ENCODE measurements at regions not wholly inside any gene's neighbourhood (a gene's known extent, or its start where the extent isn't known, plus 50 kb on each side); places are given as distances from the start of the nearest gene placed in this dataset.

- no peaks in the 10 kb centered on the region for H3K36me3 Mint-ChIP-seq (ENCODE audit: low read depth)
- H3K27ac Mint-ChIP-seq: no peak overlapping the region
- peaks cover 3% of the 10 kb centered on the region for H3K4me1 Mint-ChIP-seq
- DNase-seq (no peak), ATAC-seq (no peak)
- H3K4me3 Mint-ChIP-seq: no peak overlapping the region
- no peaks in the 10 kb centered on the region for H3K9me3 ChIP-seq (ENCODE audit: control insufficient read depth, low read length, poor library complexity, severe bottlenecking)
- H3K27me3 Mint-ChIP-seq: no peaks in the 10 kb centered on the region
Observed at GRCh38 chr5:98593418-98593817, 180.0 kb upstream of the RGMB start.

- H3K9me3 ChIP-seq (ENCODE audit: control insufficient read depth, low read length, poor library complexity, severe bottlenecking): no peaks in the 10 kb centered on the region
- ATAC-seq (no peak), DNase-seq (no peak)
- Mint-ChIP-seq H3K4me1 (peaks cover 3% of the 10 kb centered on the region), H3K4me3 (no peak overlapping the region), H3K27ac (no peak overlapping the region), H3K36me3 (ENCODE audit: low read depth) (no peaks in the 10 kb centered on the region), H3K27me3 (no peaks in the 10 kb centered on the region)
Observed at GRCh38 chr5:98594098-98594497, 179.4 kb upstream of the RGMB start.

GRCh38 chr5:98599016-98599415 lies 174.4 kb upstream of the RGMB start:
- Mint-ChIP-seq H3K27ac (no peak overlapping the region), H3K27me3 (no peaks in the 10 kb centered on the region), H3K4me1 (no peaks in the 10 kb centered on the region), H3K36me3 (ENCODE audit: low read depth) (no peaks in the 10 kb centered on the region), H3K4me3 (no peak overlapping the region)
- DNase-seq (no peak), ATAC-seq (no peak)
- no peaks in the 10 kb centered on the region for H3K9me3 ChIP-seq (ENCODE audit: control insufficient read depth, low read length, poor library complexity, severe bottlenecking)

GRCh38 chr5:98602534-98603112 lies 170.8 kb upstream of the RGMB start:
- ATAC-seq: no peak
- Mint-ChIP-seq H3K4me1 (no peaks in the 10 kb centered on the region), H3K36me3 (ENCODE audit: low read depth) (no peaks in the 10 kb centered on the region), H3K27ac (no peak overlapping the region), H3K4me3 (no peak overlapping the region), H3K27me3 (no peaks in the 10 kb centered on the region)
- no peak for DNase-seq
- H3K9me3 ChIP-seq (ENCODE audit: control insufficient read depth, low read length, poor library complexity, severe bottlenecking): no peaks in the 10 kb centered on the region

GRCh38 chr5:98603456-98603855 lies 170.0 kb upstream of the RGMB start:
- H3K36me3 Mint-ChIP-seq (ENCODE audit: low read depth): no peaks in the 10 kb centered on the region

GRCh38 chr5:98604301-98604700 lies 169.2 kb upstream of the RGMB start:
- no peaks in the 10 kb centered on the region for H3K36me3 Mint-ChIP-seq (ENCODE audit: low read depth)
- no peaks in the 10 kb centered on the region for H3K4me1 Mint-ChIP-seq
- ATAC-seq (no peak), DNase-seq (no peak)
- H3K27me3 Mint-ChIP-seq: no peaks in the 10 kb centered on the region
- no peak overlapping the region for H3K4me3 Mint-ChIP-seq
- H3K9me3 ChIP-seq (ENCODE audit: control insufficient read depth, low read length, poor library complexity, severe bottlenecking): no peaks in the 10 kb centered on the region
- no peak overlapping the region for H3K27ac Mint-ChIP-seq

More at GRCh38 chr5:98603456-98603855, 170.0 kb upstream of the RGMB start:
- no peak for ATAC-seq
- Mint-ChIP-seq H3K4me1 (no peaks in the 10 kb centered on the region), H3K27me3 (no peaks in the 10 kb centered on the region), H3K4me3 (no peak overlapping the region), H3K27ac (no peak overlapping the region)
- H3K9me3 ChIP-seq (ENCODE audit: control insufficient read depth, low read length, poor library complexity, severe bottlenecking): no peaks in the 10 kb centered on the region
- no peak for DNase-seq

- ATAC-seq: no peak
- DNase-seq: no peak
- no peak overlapping the region for H3K4me3 Mint-ChIP-seq
- no peaks in the 10 kb centered on the region for H3K9me3 ChIP-seq (ENCODE audit: control insufficient read depth, low read length, poor library complexity, severe bottlenecking)
- no peaks in the 10 kb centered on the region for H3K4me1 Mint-ChIP-seq
- no peaks in the 10 kb centered on the region for H3K36me3 Mint-ChIP-seq (ENCODE audit: low read depth)
- H3K27me3 Mint-ChIP-seq: peaks cover 2% of the 10 kb centered on the region
- H3K27ac Mint-ChIP-seq: no peak overlapping the region
Observed at GRCh38 chr5:98604721-98605425, 168.6 kb upstream of the RGMB start.

- no peaks in the 10 kb centered on the region for H3K4me1 Mint-ChIP-seq
- H3K9me3 ChIP-seq (ENCODE audit: control insufficient read depth, low read length, poor library complexity, severe bottlenecking): no peaks in the 10 kb centered on the region
- no peak overlapping the region for H3K4me3 Mint-ChIP-seq
- DNase-seq (no peak), ATAC-seq (no peak)
- H3K27ac Mint-ChIP-seq: no peak overlapping the region
- peaks cover 8% of the 10 kb centered on the region for H3K27me3 Mint-ChIP-seq
- H3K36me3 Mint-ChIP-seq (ENCODE audit: low read depth): no peaks in the 10 kb centered on the region
Observed at GRCh38 chr5:98605426-98605825, 168.0 kb upstream of the RGMB start.

- Mint-ChIP-seq H3K36me3 (ENCODE audit: low read depth) (no peaks in the 10 kb centered on the region), H3K27ac (no peak overlapping the region), H3K27me3 (peaks cover 11% of the 10 kb centered on the region), H3K4me3 (no peak overlapping the region), H3K4me1 (no peaks in the 10 kb centered on the region)
- ATAC-seq: no peak
- no peaks in the 10 kb centered on the region for H3K9me3 ChIP-seq (ENCODE audit: control insufficient read depth, low read length, poor library complexity, severe bottlenecking)
- DNase-seq: no peak
Observed at GRCh38 chr5:98606961-98607360, 166.5 kb upstream of the RGMB start.

GRCh38 chr5:98608052-98608451 lies 165.4 kb upstream of the RGMB start:
- Mint-ChIP-seq H3K36me3 (ENCODE audit: low read depth) (no peaks in the 10 kb centered on the region), H3K4me3 (no peak overlapping the region), H3K4me1 (no peaks in the 10 kb centered on the region), H3K27me3 (peaks cover 11% of the 10 kb centered on the region), H3K27ac (no peak overlapping the region)
- DNase-seq (no peak), ATAC-seq (no peak)
- no peaks in the 10 kb centered on the region for H3K9me3 ChIP-seq (ENCODE audit: control insufficient read depth, low read length, poor library complexity, severe bottlenecking)

- Mint-ChIP-seq H3K27ac (no peak overlapping the region), H3K4me1 (no peaks in the 10 kb centered on the region)
- no peak for ATAC-seq
Observed at GRCh38 chr5:98614341-98614740, 159.1 kb upstream of the RGMB start.

GRCh38 chr5:98621821-98622220 lies 151.6 kb upstream of the RGMB start:
- H3K36me3 Mint-ChIP-seq (ENCODE audit: low read depth): peaks cover 3% of the 10 kb centered on the region
- no peaks in the 10 kb centered on the region for H3K9me3 ChIP-seq (ENCODE audit: control insufficient read depth, low read length, poor library complexity, severe bottlenecking)
- H3K4me3 Mint-ChIP-seq: no peak overlapping the region
- H3K27ac Mint-ChIP-seq: no peak overlapping the region
- H3K27me3 Mint-ChIP-seq: peaks cover 28% of the 10 kb centered on the region
- no peaks in the 10 kb centered on the region for H3K4me1 Mint-ChIP-seq
- no peak for ATAC-seq
- no peak for DNase-seq

More at GRCh38 chr5:98614341-98614740, 159.1 kb upstream of the RGMB start:
- DNase-seq: no peak
- H3K9me3 ChIP-seq (ENCODE audit: control insufficient read depth, low read length, poor library complexity, severe bottlenecking): no peaks in the 10 kb centered on the region
- Mint-ChIP-seq H3K4me3 (no peak overlapping the region), H3K27me3 (peaks cover 16% of the 10 kb centered on the region), H3K36me3 (ENCODE audit: low read depth) (peaks cover 3% of the 10 kb centered on the region)

GRCh38 chr5:98624145-98624880 lies 149.2 kb upstream of the RGMB start:
- peaks cover 23% of the 10 kb centered on the region for H3K27me3 Mint-ChIP-seq
- no peak overlapping the region for H3K27ac Mint-ChIP-seq
- no peak overlapping the region for H3K4me3 Mint-ChIP-seq
- no peak for DNase-seq
- no peaks in the 10 kb centered on the region for H3K9me3 ChIP-seq (ENCODE audit: control insufficient read depth, low read length, poor library complexity, severe bottlenecking)
- no peaks in the 10 kb centered on the region for H3K36me3 Mint-ChIP-seq (ENCODE audit: low read depth)
- ATAC-seq: no peak
- no peaks in the 10 kb centered on the region for H3K4me1 Mint-ChIP-seq
